H1 (cell line): ENCODE measurements at regions not wholly inside any gene's neighbourhood (a gene's known extent, or its start where the extent isn't known, plus 50 kb on each side); places are given as distances from the start of the nearest gene placed in this dataset.

Experiments used
- GTF2F1 ChIP-seq: IDR thresholded peaks from 2 replicates; pipeline ENCODE4 v1.6.1; 2012; ENCODE audit warnings: low read depth, low read length, improper control_type of control experiment, borderline replicate concordance
- JUN ChIP-seq: IDR thresholded peaks from 2 replicates; pipeline ENCODE4 v1.6.1; 2011; ENCODE audit warnings: low read depth, mild to moderate bottlenecking, improper control_type of control experiment, low read length
- RAD21 ChIP-seq, 2 experiments: IDR thresholded peaks in 1 of 2; conservative IDR thresholded peaks in 1 of 2; 2 replicates each; pipeline ENCODE4 v1.6.1; 2011; ENCODE audit warnings: low read depth in 2 of 2, low read length in 2 of 2, improper control_type of control experiment in 1 of 2, inconsistent platforms in 1 of 2, mild to moderate bottlenecking in 1 of 2, moderate library complexity in 1 of 2
- TBP ChIP-seq: IDR thresholded peaks from 2 replicates; pipeline ENCODE4 v1.6.1; 2011; ENCODE audit warnings: low read depth, low read length, improper control_type of control experiment

GRCh38 chr6:163893609-163894189 is 479.2 kb downstream of the QKI start:
- TF ChIP-seq JUN (no peak), RAD21 (IDR thresholded peaks at IDR 0.05 in 1 of 2, conservative IDR thresholded peaks at IDR 0.05 in 1 of 2; ENCODE audit: low read depth in 2 of 2, low read length in 2 of 2) (no peak), TBP (no peak), GTF2F1 (no peak)
